ENCODE measurements at regions not wholly inside any gene's neighbourhood (a gene's known extent, or its start where the extent isn't known, plus 50 kb on each side); places are given as distances from the start of the nearest gene placed in this dataset.

GRCh38 chr5:120813551-120813950 is 349.5 kb downstream of the PRR16 start:
- TF ChIP-seq POLR2A (IDR thresholded peaks at IDR 0.05) (no peak), CTCF (IDR thresholded peaks at IDR 0.05) (no peak), POLR2AphosphoS5 (IDR thresholded peaks at IDR 0.05) (no peak)
